ENCODE measurements at regions not wholly inside any gene's neighbourhood (a gene's known extent, or its start where the extent isn't known, plus 50 kb on each side); places are given as distances from the start of the nearest gene placed in this dataset.
"Not testable (repeated sequence)": the region's sequence is repeated elsewhere in the genome, so short reads cannot be mapped to it uniquely, and the experiment has no call there.

- ATAC-seq (no peak), DNase-seq (ENCODE audit: missing footprints) (no peak)
- intact Hi-C loops (cut with DNase I), result no loop called here
Observed at GRCh38 chr6:88512951-88513350, 346.8 kb upstream of the CNR1 start.

- no peak for ATAC-seq
Observed at GRCh38 chr6:88502391-88502790, 336.2 kb upstream of the CNR1 start.

GRCh38 chr6:88499845-88500699 lies 333.9 kb upstream of the CNR1 start:
- intact Hi-C loops (cut with DNase I), result no loop called here
- ATAC-seq, result no peak
- no peak for DNase-seq (ENCODE audit: missing footprints)

More at GRCh38 chr6:88502391-88502790, 336.2 kb upstream of the CNR1 start:
- intact Hi-C loops (cut with DNase I), result no loop called here
- no peak for DNase-seq (ENCODE audit: missing footprints)

GRCh38 chr6:88499436-88499835 lies 333.3 kb upstream of the CNR1 start:
- ATAC-seq (no peak), DNase-seq (ENCODE audit: missing footprints) (no peak)
- intact Hi-C loops (cut with DNase I), result no loop called here

GRCh38 chr6:88497403-88497802 lies 331.3 kb upstream of the CNR1 start:
- intact Hi-C loops (cut with DNase I); DNase-seq (ENCODE audit: missing footprints); ATAC-seq: not testable (repeated sequence)

GRCh38 chr6:88494401-88495140 lies 328.4 kb upstream of the CNR1 start:
- DNase-seq (ENCODE audit: missing footprints), result no peak

GRCh38 chr6:88493717-88494116 lies 327.6 kb upstream of the CNR1 start:
- intact Hi-C loops (cut with DNase I), result loop anchor here (5.0 kb wide), 1 partner anchor 561 kb away; no protein-coding TSS in a partner anchor
- DNase-seq (ENCODE audit: missing footprints) (no peak), ATAC-seq (no peak)

More at GRCh38 chr6:88494401-88495140, 328.4 kb upstream of the CNR1 start:
- ATAC-seq, result no peak
- intact Hi-C loops (cut with DNase I), result loop anchor here (5.0 kb wide), 1 partner anchor 562 kb away; no protein-coding TSS in a partner anchor

- DNase-seq (ENCODE audit: missing footprints) (no peak), ATAC-seq (no peak)
- intact Hi-C loops (cut with DNase I), result loop anchor here (5.0 kb wide), 1 partner anchor 561 kb away; no protein-coding TSS in a partner anchor
Observed at GRCh38 chr6:88492824-88493223, 326.7 kb upstream of the CNR1 start.

GRCh38 chr6:88492241-88492640 lies 326.1 kb upstream of the CNR1 start:
- DNase-seq (ENCODE audit: missing footprints) (no peak), ATAC-seq (no peak)
- intact Hi-C loops (cut with DNase I), result loop anchor here (5.0 kb wide), 1 partner anchor 560 kb away; no protein-coding TSS in a partner anchor

- intact Hi-C loops (cut with DNase I), result loop anchor here (5.0 kb wide), 1 partner anchor 559 kb away; no protein-coding TSS in a partner anchor
- no peak for ATAC-seq
Observed at GRCh38 chr6:88491266-88491880, 325.2 kb upstream of the CNR1 start.

GRCh38 chr6:88490908-88491264 lies 324.7 kb upstream of the CNR1 start:
- no peak for DNase-seq (ENCODE audit: missing footprints)
- no peak for ATAC-seq
- intact Hi-C loops (cut with DNase I), result loop anchor here (5.0 kb wide), 1 partner anchor 559 kb away; no protein-coding TSS in a partner anchor

More at GRCh38 chr6:88491266-88491880, 325.2 kb upstream of the CNR1 start:
- DNase-seq (ENCODE audit: missing footprints), result no peak

GRCh38 chr6:88490195-88490907 lies 324.2 kb upstream of the CNR1 start:
- no peak for DNase-seq (ENCODE audit: missing footprints)
- no peak for ATAC-seq
- intact Hi-C loops (cut with DNase I), result loop anchor here (5.0 kb wide), 1 partner anchor 558 kb away; no protein-coding TSS in a partner anchor

GRCh38 chr6:88483424-88483823 lies 317.3 kb upstream of the CNR1 start:
- DNase-seq (ENCODE audit: missing footprints) (no peak), ATAC-seq (no peak)
- intact Hi-C loops (cut with DNase I), result no loop called here

- ATAC-seq, result no peak
- intact Hi-C loops (cut with DNase I), result no loop called here
- no peak for DNase-seq (ENCODE audit: missing footprints)
Observed at GRCh38 chr6:88482465-88482864, 316.3 kb upstream of the CNR1 start.

- intact Hi-C loops (cut with DNase I), result no loop called here
- no peak for DNase-seq (ENCODE audit: missing footprints)
- ATAC-seq, result no peak
Observed at GRCh38 chr6:88481519-88481918, 315.4 kb upstream of the CNR1 start.

- DNase-seq (ENCODE audit: missing footprints), result no peak
- intact Hi-C loops (cut with DNase I), result no loop called here
- no peak for ATAC-seq
Observed at GRCh38 chr6:88480816-88481215, 314.7 kb upstream of the CNR1 start.

- intact Hi-C loops (cut with DNase I), result no loop called here
- no peak for ATAC-seq
- DNase-seq (ENCODE audit: missing footprints), result no peak
Observed at GRCh38 chr6:88477413-88477812, 311.3 kb upstream of the CNR1 start.

GRCh38 chr6:88476388-88476787 lies 310.2 kb upstream of the CNR1 start:
- ATAC-seq (no peak), DNase-seq (ENCODE audit: missing footprints) (no peak)
- intact Hi-C loops (cut with DNase I), result no loop called here

GRCh38 chr6:88474720-88475119 lies 308.6 kb upstream of the CNR1 start:
- ATAC-seq, result no peak
- intact Hi-C loops (cut with DNase I), result no loop called here
- DNase-seq (ENCODE audit: missing footprints), result no peak

Measured in Right ventricle myocardium inferior (tissue), 1 donor.